ENCODE measurements at regions not wholly inside any gene's neighbourhood (a gene's known extent, or its start where the extent isn't known, plus 50 kb on each side); places are given as distances from the start of the nearest gene placed in this dataset.
A peak's percentile ranks its signal among the peaks of the same experiment; 100 is the strongest.

DNA sequence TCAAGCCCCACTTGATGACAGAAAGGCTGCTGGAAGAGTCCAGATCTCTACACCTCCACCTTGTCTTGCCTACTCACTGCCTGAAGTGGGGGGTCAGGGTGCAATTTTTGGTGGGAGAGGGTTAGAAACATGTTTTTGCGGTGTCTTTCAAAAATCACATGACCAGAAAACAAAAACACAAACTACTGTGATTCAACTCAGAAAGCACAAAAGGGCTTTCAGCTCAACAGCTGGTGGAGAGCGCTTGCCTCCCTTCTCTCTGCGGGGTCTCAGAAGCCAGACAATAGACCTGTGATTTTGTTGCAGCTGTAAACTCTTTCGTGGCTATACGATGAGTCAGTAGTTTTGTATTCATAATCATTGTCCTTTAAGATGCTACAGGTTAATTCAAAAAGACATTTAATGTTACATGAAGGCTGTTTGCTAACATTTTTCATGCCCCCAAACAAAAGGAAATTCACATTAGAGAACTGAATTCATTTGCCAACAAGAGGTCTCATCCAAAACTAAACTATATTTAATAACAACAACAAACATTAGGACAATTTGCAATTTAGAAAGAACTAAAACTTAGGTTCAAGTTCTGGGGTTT lies 172.6 kb upstream of the RAI14 start:
- Histone ChIP-seq H3K4me1 (peaks cover 20% of the 10 kb centered on the region), H3K36me3 (no peaks in the 10 kb centered on the region), H3K4me3 (no peak overlapping the region), H3K27ac (no peak overlapping the region), H3K27me3 (no peaks in the 10 kb centered on the region), H3K9me3 (no peaks in the 10 kb centered on the region)
- TF ChIP-seq POLR2A (IDR thresholded peaks at IDR 0.05) = no peak
- DNase-seq (ENCODE audit: low spot score in 2 of 2) = no peak
- WGBS = 57% methylated on average over 5 of the region's 5 CpGs

DNA sequence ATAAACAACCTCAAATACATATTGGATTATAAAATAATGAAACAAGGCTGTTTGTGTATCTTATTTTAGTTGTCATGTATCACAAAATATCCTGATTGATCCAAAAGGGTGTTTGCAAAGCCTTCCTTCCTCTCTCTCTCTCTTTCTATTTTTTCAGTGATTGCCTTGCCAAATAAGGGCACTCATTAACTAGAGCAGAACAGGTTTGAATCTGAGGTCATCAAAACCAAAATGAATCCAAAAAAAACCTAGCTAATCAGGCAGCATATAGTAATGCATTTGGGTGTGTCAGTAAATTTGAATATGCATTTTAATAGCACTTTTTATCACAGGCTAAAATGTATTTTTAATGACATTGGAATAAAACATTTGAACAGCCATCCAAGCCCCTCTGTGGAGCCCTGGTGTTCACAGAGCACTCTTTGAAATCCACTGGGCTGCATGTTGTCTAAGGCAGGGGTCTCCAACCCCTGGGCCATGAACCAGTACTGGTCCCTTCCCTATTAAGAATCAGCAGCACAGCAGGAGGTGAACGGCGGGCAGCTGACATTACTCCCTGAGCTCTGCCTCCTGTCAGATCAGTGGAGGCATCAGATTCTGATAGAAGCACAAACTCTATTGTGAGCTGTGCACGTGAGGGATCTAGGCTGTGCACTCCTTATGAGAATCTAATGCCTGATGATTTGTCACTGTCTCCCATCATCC lies 171.8 kb upstream of the RAI14 start:
- Histone ChIP-seq H3K9me3 (no peaks in the 10 kb centered on the region), H3K36me3 (no peaks in the 10 kb centered on the region), H3K4me3 (no peak overlapping the region), H3K27ac (no peak overlapping the region), H3K27me3 (no peaks in the 10 kb centered on the region), H3K4me1 (peaks cover 25% of the 10 kb centered on the region)
- 55% methylated on average over 3 of the region's 3 CpGs for WGBS
- TF ChIP-seq POLR2AphosphoS5 (IDR thresholded peaks at IDR 0.05) = no peak
- TF ChIP-seq POLR2A (IDR thresholded peaks at IDR 0.05) = no peak
- no peak for TF ChIP-seq EP300 (IDR thresholded peaks at IDR 0.05)
- TF ChIP-seq, protein P1, sequence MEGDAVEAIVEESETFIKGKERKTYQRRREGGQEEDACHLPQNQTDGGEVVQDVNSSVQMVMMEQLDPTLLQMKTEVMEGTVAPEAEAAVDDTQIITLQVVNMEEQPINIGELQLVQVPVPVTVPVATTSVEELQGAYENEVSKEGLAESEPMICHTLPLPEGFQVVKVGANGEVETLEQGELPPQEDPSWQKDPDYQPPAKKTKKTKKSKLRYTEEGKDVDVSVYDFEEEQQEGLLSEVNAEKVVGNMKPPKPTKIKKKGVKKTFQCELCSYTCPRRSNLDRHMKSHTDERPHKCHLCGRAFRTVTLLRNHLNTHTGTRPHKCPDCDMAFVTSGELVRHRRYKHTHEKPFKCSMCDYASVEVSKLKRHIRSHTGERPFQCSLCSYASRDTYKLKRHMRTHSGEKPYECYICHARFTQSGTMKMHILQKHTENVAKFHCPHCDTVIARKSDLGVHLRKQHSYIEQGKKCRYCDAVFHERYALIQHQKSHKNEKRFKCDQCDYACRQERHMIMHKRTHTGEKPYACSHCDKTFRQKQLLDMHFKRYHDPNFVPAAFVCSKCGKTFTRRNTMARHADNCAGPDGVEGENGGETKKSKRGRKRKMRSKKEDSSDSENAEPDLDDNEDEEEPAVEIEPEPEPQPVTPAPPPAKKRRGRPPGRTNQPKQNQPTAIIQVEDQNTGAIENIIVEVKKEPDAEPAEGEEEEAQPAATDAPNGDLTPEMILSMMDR (IDR thresholded peaks at IDR 0.05) = no peak
- DNase-seq (ENCODE audit: low spot score in 2 of 2) = no peak

DNA sequence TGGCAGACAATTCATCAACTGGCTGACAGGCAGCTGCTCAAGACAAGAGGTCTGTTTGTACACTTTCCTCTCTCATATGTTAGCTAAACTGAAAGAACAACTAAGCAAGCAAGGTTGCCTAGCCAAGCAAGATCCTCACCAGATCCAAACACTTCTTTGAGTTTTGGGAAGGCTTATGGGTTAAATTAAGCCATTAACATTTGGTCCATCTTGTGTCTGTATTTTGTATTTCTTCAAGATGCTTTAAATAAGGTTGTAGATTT lies 170.4 kb upstream of the RAI14 start:
- no peak for DNase-seq (ENCODE audit: low spot score in 2 of 2)
- Histone ChIP-seq H3K9me3 (no peaks in the 10 kb centered on the region), H3K4me3 (no peak overlapping the region), H3K27me3 (no peaks in the 10 kb centered on the region), H3K27ac (no peak overlapping the region), H3K36me3 (no peaks in the 10 kb centered on the region), H3K4me1 (peaks cover 25% of the 10 kb centered on the region)
- TF ChIP-seq POLR2AphosphoS5 (IDR thresholded peaks at IDR 0.05) (no peak), EP300 (IDR thresholded peaks at IDR 0.05) (no peak), POLR2A (IDR thresholded peaks at IDR 0.05) (no peak)
- TF ChIP-seq, protein P1 (IDR thresholded peaks at IDR 0.05) = no peak

DNA sequence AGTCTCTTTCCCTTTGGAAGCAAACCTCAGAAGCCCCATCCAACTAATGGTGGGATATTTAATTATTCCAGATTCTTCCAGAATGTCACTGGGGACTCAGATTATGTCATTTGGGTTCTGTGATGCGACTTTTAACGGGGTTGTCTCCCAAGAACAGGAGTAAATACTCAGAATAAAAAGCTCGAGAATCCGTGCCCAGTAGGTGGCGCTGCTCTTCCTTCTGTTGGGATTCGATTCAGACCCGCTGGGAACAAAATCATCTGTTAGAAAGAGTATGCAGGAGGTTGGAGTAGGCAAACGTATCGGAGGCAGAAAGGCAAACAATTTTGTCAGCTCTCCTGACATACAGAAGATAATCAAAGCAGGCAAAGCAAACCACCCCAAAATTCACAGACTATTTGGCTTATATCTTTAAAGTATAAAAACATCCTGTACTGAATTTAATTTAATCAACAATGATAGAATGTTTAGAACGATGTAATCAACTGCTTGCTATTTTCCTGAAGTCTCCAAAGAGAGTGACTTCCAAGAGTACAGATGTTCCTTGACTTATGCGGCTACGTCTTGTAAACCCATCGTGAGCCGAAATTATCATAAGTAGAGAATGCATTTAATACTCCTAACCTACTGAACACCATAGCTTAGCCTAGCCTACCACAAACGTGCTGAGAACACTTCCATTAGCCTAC lies 169.8 kb upstream of the RAI14 start:
- Histone ChIP-seq H3K4me3 (no peak overlapping the region), H3K27ac (no peak overlapping the region), H3K27me3 (no peaks in the 10 kb centered on the region), H3K4me1 (peaks cover 25% of the 10 kb centered on the region), H3K9me3 (no peaks in the 10 kb centered on the region), H3K36me3 (no peaks in the 10 kb centered on the region)
- DNase-seq (ENCODE audit: low spot score in 2 of 2) = peak; percentile 84 to 87
- TF ChIP-seq POLR2AphosphoS5 (IDR thresholded peaks at IDR 0.05) (no peak), EP300 (IDR thresholded peaks at IDR 0.05) (no peak), POLR2A (IDR thresholded peaks at IDR 0.05) (no peak)
- TF ChIP-seq, protein P1 (IDR thresholded peaks at IDR 0.05) = peak; percentile 55 to 72
- 23% methylated on average over 15 of the region's 15 CpGs for WGBS

DNA sequence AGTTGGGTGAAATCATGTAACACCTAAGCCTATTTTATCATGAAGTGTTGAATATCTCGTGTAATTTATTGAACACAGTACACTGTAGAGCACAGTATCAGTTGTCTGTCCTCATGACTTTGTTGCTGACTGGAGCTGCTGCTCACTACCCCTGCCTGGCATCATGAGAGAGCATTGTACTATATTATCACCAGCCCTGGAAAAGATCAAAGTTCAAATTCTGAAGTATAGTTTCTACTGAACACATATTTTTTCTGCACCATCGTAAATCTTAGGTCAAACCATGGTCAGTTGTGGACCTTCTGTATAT lies 169.3 kb upstream of the RAI14 start:
- Histone ChIP-seq H3K4me1 (peaks cover 25% of the 10 kb centered on the region), H3K27ac (no peak overlapping the region), H3K9me3 (no peaks in the 10 kb centered on the region), H3K27me3 (no peaks in the 10 kb centered on the region), H3K36me3 (no peaks in the 10 kb centered on the region), H3K4me3 (no peak overlapping the region)
- 45% methylated on average over 2 of the region's 2 CpGs for WGBS
- no peak for DNase-seq (ENCODE audit: low spot score in 2 of 2)
- no peak for TF ChIP-seq POLR2A (IDR thresholded peaks at IDR 0.05)
- TF ChIP-seq EP300 (IDR thresholded peaks at IDR 0.05) = no peak
- TF ChIP-seq, protein P1 (IDR thresholded peaks at IDR 0.05) = no peak

Measured in suprapubic skin (tissue), 4 donors.